Endodermal cell (in vitro differentiated cells): ENCODE measurements at regions not wholly inside any gene's neighbourhood (a gene's known extent, or its start where the extent isn't known, plus 50 kb on each side); places are given as distances from the start of the nearest gene placed in this dataset.

Experiments used
- DNase-seq: peaks from one replicate; pipeline ENCODE4 v3.0.0-alpha.2; 2017
- H3K27ac ChIP-seq: 2 replicates; pipeline ENCODE4 v1.5.1; 2013; ENCODE audit warnings: mild to moderate bottlenecking, low read depth, low read length, moderate library complexity
- H3K27me3 ChIP-seq: 2 replicates; pipeline ENCODE4 v1.6.1; 2013; ENCODE audit warnings: mild to moderate bottlenecking, low read length, moderate library complexity; ENCODE audit not compliant: insufficient read depth, control insufficient read depth, poor library complexity, severe bottlenecking
- H3K36me3 ChIP-seq: 2 replicates; pipeline ENCODE4 v1.7.0; 2013; ENCODE audit warnings: mild to moderate bottlenecking, low read length, moderate library complexity; ENCODE audit not compliant: control insufficient read depth, insufficient read depth
- H3K4me1 ChIP-seq: one replicate; pipeline ENCODE4 v1.7.0; 2013; ENCODE audit warnings: low read length; ENCODE audit not compliant: control insufficient read depth, insufficient read depth
- H3K4me3 ChIP-seq: 2 replicates; pipeline ENCODE4 v1.5.1; 2013; ENCODE audit warnings: mild to moderate bottlenecking, low read length, moderate library complexity
- H3K9ac ChIP-seq: 2 replicates; pipeline ENCODE4 v1.6.1; 2013; ENCODE audit warnings: mild to moderate bottlenecking, low read length, moderate library complexity; ENCODE audit not compliant: poor library complexity, severe bottlenecking; ENCODE audit errors: extremely low read depth
- H3K9me3 ChIP-seq: 2 replicates; pipeline ENCODE4 v1.6.1; 2013; ENCODE audit warnings: mild to moderate bottlenecking, low read length, moderate library complexity; ENCODE audit not compliant: control insufficient read depth
- H3K27ac Mint-ChIP-seq: 2 replicates; pipeline ENCODE4 v1.8.0; 2020; ENCODE audit warnings: mixed read lengths
- H3K27me3 Mint-ChIP-seq: 2 replicates; pipeline ENCODE4 v1.8.0; 2021; ENCODE audit warnings: mild to moderate bottlenecking, mixed read lengths; ENCODE audit not compliant: insufficient read depth
- H3K36me3 Mint-ChIP-seq: 2 replicates; pipeline ENCODE4 v1.8.0; 2020; ENCODE audit warnings: low read depth, mixed read lengths
- H3K4me1 Mint-ChIP-seq: 2 replicates; pipeline ENCODE4 v1.8.0; 2020; ENCODE audit warnings: mixed read lengths
- H3K4me3 Mint-ChIP-seq: 2 replicates; pipeline ENCODE4 v1.8.0; 2020; ENCODE audit warnings: mild to moderate bottlenecking, moderate library complexity, mixed read lengths
- H3K9me3 Mint-ChIP-seq: 2 replicates; pipeline ENCODE4 v1.8.0; 2020; ENCODE audit warnings: mild to moderate bottlenecking, mixed read lengths
- CTCF ChIP-seq: fragments of 200-600 bp; sonication (generic); conservative IDR thresholded peaks from 2 replicates; pipeline ENCODE4 v1.5.0; 2021; ENCODE audit warnings: antibody characterized with exemption, mild to moderate bottlenecking
- WGBS, 2 experiments: methylation state at CpG; one replicate each; pipeline versions ENCODE4 v1.1.5 to v1.1.7; 2013; ENCODE audit warnings: missing lambda C conversion rate in 2 of 2, mixed read lengths in 1 of 2; ENCODE audit not compliant: insufficient coverage in 1 of 2, insufficient read length in 1 of 2; 5-methylcytosine and 5-hydroxymethylcytosine counted together

GRCh38 chr3:188055388-188055787 is 98.6 kb upstream of the LPP start:
- TF ChIP-seq CTCF, result no peak
- DNase-seq, result no peak
- Histone ChIP-seq H3K9ac (no peak overlapping the region), H3K27me3 (no peaks in the 10 kb centered on the region), H3K9me3 (no peaks in the 10 kb centered on the region), H3K36me3 (no peaks in the 10 kb centered on the region), H3K27ac (no peak overlapping the region), H3K4me3 (no peak overlapping the region), H3K4me1 (peaks cover 10% of the 10 kb centered on the region)
- no peak overlapping the region for H3K4me3 Mint-ChIP-seq
- H3K4me1 Mint-ChIP-seq, result peaks cover 14% of the 10 kb centered on the region
- H3K27me3 Mint-ChIP-seq, result no peaks in the 10 kb centered on the region
- no peak overlapping the region for H3K27ac Mint-ChIP-seq
- H3K36me3 Mint-ChIP-seq, result no peaks in the 10 kb centered on the region
- WGBS, 2 experiments, result 94 to 97% methylated on average over 5 to 6 of the region's 6 CpGs
- H3K9me3 Mint-ChIP-seq, result no peaks in the 10 kb centered on the region

- Mint-ChIP-seq H3K9me3 (no peaks in the 10 kb centered on the region), H3K4me3 (no peak overlapping the region), H3K27me3 (no peaks in the 10 kb centered on the region), H3K4me1 (peaks cover 15% of the 10 kb centered on the region), H3K36me3 (no peaks in the 10 kb centered on the region), H3K27ac (no peak overlapping the region)
- no peak for TF ChIP-seq CTCF
- no peak overlapping the region for H3K9ac ChIP-seq
- DNase-seq, result no peak
- H3K36me3 ChIP-seq, result no peaks in the 10 kb centered on the region
- 100% methylated on average over 3 of the region's 3 CpGs; no CpG with 5 or more reads in 1 of the 2 experiments for WGBS, 2 experiments
- H3K27ac ChIP-seq, result no peak overlapping the region
- no peak overlapping the region for H3K4me3 ChIP-seq
- no peaks in the 10 kb centered on the region for H3K9me3 ChIP-seq
- no peaks in the 10 kb centered on the region for H3K27me3 ChIP-seq
- peaks cover 5% of the 10 kb centered on the region for H3K4me1 ChIP-seq
Observed at GRCh38 chr3:188057124-188057523, 96.8 kb upstream of the LPP start.

- no peak overlapping the region for H3K4me3 Mint-ChIP-seq
- H3K9me3 Mint-ChIP-seq, result no peaks in the 10 kb centered on the region
- Histone ChIP-seq H3K27me3 (no peaks in the 10 kb centered on the region), H3K9me3 (no peaks in the 10 kb centered on the region), H3K36me3 (no peaks in the 10 kb centered on the region), H3K4me3 (no peak overlapping the region), H3K4me1 (no peaks in the 10 kb centered on the region), H3K9ac (no peak overlapping the region), H3K27ac (no peak overlapping the region)
- H3K27ac Mint-ChIP-seq, result no peak overlapping the region
- no peaks in the 10 kb centered on the region for H3K27me3 Mint-ChIP-seq
- TF ChIP-seq CTCF, result no peak
- peaks cover 5% of the 10 kb centered on the region for H3K4me1 Mint-ChIP-seq
- WGBS, 2 experiments, result 91 to 95% methylated on average over 3 to 5 of the region's 5 CpGs
- no peaks in the 10 kb centered on the region for H3K36me3 Mint-ChIP-seq
- DNase-seq, result no peak
Observed at GRCh38 chr3:188058569-188059184, 95.3 kb upstream of the LPP start.
